HepG2 (cell line): ENCODE measurements at regions not wholly inside any gene's neighbourhood (a gene's known extent, or its start where the extent isn't known, plus 50 kb on each side); places are given as distances from the start of the nearest gene placed in this dataset.

ENCODE experiments used
- DR1 ChIP-seq: sonication (generic); formaldehyde crosslinking; IDR thresholded peaks from 2 replicates; pipeline ENCODE4 v1.8.0; 2021; ENCODE audit warnings: mild to moderate bottlenecking, missing genetic modification reagents, inconsistent platforms
- KLF13 ChIP-seq: sonication (generic); formaldehyde crosslinking; IDR thresholded peaks from 2 replicates; pipeline ENCODE4 v1.4.0; 2020; ENCODE audit warnings: mild to moderate bottlenecking, missing genetic modification reagents
- ZNF12 ChIP-seq: sonication (generic); formaldehyde crosslinking; IDR thresholded peaks from 2 replicates; pipeline ENCODE4 v1.5.0; 2020; ENCODE audit warnings: missing genetic modification reagents
- TF ChIP-seq, protein P1 (sequence below): sonication (generic); formaldehyde crosslinking; IDR thresholded peaks from 2 replicates; pipeline ENCODE4 v1.5.0; 2020; ENCODE audit warnings: mild to moderate bottlenecking, missing genetic modification reagents, moderate library complexity

DNA sequence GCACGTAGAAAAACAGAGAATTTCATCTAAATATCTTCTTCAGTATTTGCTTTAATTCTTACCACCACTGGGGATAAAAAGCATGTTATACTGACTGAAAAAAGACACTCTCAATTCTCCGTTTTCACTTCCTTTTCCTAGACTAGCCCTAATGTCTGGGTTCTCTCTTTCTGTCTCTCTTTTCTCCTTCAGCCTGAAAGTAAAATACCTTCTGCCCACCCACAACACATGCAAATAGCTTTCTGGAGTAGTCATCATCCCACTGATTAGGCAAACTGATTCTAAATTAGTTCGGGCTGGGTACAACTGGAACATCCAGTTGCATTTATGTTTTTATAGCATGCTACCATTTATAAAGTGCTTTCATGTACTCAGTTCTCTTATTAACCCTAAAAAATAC lies 142.4 kb upstream of the ANKRD50 start:
- TF ChIP-seq ZNF12 (CRISPR knock-in tag), result no peak
- TF ChIP-seq KLF13, result no peak
- no peak for TF ChIP-seq DR1 (CRISPR knock-in tag)
- TF ChIP-seq, protein P1, sequence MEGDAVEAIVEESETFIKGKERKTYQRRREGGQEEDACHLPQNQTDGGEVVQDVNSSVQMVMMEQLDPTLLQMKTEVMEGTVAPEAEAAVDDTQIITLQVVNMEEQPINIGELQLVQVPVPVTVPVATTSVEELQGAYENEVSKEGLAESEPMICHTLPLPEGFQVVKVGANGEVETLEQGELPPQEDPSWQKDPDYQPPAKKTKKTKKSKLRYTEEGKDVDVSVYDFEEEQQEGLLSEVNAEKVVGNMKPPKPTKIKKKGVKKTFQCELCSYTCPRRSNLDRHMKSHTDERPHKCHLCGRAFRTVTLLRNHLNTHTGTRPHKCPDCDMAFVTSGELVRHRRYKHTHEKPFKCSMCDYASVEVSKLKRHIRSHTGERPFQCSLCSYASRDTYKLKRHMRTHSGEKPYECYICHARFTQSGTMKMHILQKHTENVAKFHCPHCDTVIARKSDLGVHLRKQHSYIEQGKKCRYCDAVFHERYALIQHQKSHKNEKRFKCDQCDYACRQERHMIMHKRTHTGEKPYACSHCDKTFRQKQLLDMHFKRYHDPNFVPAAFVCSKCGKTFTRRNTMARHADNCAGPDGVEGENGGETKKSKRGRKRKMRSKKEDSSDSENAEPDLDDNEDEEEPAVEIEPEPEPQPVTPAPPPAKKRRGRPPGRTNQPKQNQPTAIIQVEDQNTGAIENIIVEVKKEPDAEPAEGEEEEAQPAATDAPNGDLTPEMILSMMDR, result no peak
